GM19043 (cell line): ENCODE measurements at regions not wholly inside any gene's neighbourhood (a gene's known extent, or its start where the extent isn't known, plus 50 kb on each side); places are given as distances from the start of the nearest gene placed in this dataset.
"Not testable (repeated sequence)": the region's sequence is repeated elsewhere in the genome, so short reads cannot be mapped to it uniquely, and the experiment has no call there.

Experiments used
- ATAC-seq: cut with Tn5 transposase; IDR thresholded peaks from one replicate; pipeline ENCODE4 v1.9.1; 2021; ENCODE audit warnings: low read depth; ENCODE audit not compliant: unreplicated experiment

DNA sequence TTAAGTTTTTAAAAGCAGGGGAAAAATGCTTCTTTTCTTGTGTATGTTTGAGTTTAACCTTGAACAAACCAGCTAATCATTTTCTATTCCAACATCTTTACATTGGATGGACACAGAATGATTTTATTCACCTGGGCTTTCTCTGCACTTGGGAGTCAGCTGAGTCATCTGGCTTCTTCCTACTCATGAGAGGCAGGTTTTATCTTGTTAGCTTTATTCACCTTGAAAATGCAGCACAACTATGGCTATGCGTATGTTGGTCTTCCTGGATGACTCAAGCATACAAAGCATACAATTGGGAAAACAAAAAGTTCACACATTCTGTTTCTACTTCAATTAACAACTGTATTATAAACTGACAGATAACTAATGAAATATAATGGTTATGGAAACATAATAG is 737.7 kb downstream of the FRK start:
- no peak for ATAC-seq

DNA sequence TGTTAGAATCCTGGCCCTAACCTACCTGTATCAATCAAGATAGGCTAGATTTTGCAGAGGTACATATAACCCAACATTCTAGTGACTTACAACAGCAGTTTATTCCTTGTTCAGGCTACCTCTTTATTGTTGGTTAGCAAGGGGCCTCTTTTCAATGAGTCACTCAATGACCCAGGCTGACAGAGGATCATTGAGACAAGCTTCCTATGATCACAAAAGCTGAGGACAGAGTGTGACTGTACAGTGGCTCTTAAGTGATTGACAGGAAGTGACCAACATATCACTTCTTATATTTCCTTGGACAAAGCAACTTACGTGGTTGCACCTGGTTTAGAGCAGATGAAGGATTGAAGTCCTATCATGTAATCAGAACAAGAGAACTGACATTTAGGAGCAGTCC is 740.9 kb downstream of the FRK start:
- no peak for ATAC-seq

DNA sequence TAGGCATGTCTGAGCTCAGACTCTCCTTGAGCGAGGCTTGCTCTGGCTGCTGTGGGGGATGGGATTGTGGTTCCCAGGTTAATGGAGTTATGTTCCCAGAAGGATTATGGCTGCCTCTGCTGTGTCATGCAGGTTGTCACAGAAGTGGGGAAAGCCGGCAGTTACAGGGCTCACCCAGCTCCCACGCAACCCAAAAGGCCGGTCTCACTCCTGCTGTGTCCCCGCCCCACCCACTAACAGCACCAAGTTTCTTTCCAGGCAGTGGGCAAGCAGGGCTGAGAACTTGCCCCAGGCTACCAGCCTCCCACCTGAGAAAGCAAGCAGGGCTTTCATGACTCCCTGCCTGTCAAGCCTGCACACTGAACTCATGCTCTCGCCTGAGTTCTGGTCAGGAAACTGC is 750.5 kb downstream of the FRK start:
- ATAC-seq = no peak

DNA sequence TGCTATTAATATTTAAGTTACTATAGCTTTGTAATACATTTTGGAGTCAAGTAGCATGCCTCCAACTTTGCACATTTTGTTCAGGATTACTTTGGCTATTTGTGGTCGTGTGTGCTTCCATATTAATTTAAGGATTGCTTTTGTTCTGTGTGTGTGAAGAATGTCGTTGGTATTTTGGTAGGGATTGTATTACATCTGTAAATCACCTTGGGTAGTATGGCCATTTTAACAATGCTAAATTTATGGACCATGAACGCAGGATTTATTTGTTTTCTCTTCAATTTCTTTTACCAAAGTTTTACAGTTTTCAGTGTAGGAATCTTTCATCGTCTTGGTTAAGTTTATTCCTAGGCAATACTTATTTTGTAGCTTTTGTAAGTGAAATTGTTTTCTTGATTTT is 758.0 kb downstream of the FRK start:
- no peak for ATAC-seq

DNA sequence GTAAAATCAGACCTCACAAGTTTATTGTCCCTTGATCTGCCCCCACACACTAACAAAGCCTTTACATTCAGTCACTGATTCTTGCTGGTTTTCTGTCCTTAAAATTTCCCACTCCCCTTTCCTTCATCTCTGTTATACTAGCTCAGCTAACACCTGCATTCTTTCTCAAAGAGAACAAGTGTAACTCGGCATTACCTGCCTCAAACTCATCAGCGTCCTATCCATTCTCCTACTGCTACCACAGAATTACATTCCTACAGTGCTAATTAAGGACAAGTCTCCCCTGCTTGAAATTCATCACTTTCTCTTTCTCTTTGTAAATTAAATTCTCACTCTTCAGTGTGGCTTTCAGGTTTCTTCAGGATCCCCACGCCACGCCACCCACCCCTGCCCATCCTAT is 773.2 kb downstream of the FRK start:
- ATAC-seq = no peak

DNA sequence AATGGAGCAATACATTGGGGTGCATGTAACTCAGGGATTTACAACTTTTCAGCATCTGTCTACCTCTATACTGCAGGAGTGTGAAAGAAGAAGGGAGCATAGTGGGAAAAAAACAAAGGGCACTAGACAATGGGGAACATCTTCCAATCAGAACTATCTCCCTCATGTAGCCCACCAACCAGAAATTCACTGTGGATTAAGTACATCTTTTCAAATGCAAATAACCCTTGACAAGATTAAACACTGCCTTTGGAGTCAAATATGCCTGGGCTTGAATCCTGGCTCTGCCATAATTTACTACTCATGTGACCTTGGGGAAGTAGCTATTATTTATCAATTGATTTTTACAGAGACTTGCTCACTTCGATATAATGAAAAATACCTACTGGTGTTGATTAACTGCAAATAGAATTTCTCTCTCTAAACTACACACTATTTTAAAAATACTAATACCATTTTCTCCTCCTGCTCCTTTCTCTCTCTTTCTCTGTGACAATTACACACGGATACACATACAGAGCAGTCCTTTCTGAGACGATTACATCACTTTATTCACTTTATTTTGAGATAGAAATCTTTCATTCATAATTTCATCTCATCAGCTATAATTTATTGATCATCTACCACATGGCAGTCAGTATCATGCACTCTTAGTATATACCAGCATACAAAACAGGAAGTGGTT is 783.7 kb downstream of the FRK start:
- ATAC-seq = no peak

DNA sequence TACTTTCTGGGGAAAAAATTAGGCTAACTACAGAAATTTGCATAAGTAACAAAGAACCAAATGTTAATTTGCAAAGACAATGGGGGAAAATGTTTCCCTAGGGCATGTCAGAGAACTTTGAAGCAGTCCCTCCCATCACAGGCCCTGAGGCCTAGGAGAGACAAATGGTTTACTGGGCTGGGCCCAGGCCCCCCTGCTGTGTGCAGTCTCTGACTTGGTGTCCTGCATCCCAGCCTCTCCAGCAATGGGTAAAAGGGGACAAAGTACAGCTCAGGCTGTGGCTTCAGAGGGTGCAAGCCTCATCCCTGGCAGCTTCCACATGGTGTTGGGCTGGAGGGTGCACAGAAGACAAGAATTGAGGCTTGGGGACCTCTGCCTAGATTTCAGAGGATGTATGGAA is 788.4 kb downstream of the FRK start:
- no peak for ATAC-seq

DNA sequence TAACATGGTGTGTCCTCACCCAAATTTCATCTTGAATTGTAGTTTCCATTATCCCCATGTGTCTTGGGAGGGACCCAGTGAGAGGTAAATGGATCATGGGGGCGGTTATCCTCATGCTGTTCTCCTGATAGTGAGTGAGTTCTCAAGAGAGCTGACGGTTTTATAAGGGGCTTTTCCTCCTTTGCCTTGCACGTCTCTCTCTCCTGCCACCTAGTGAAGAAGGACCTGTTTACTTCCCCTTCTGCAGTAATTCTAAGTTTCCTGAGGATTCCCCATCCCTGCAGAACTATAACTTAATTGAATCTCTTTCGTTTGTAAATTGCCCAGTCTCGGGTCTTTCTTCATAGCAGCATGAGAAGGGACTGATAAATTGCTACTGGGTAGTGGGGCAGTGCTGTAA is 789.3 kb downstream of the FRK start:
- ATAC-seq = no peak

DNA sequence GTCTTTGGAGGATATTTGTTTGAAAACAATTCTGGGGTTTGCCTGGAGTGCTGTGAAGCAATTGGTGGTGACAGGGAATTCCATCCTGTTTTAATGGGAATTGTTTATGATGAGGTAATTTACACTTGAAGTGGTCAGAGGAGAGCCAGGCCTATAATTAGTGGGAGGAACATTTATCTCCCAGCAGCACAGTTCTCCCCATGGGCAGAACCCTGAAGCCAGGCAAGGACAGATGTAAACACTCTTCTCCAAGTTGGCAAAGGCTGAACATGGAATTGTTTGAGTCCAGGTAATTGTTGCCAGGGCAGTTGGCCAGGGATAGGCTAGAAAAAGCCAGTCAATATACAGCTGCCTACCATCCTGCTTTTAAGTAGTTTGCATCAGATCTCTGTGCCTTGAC is 789.7 kb downstream of the FRK start:
- no peak for ATAC-seq

DNA sequence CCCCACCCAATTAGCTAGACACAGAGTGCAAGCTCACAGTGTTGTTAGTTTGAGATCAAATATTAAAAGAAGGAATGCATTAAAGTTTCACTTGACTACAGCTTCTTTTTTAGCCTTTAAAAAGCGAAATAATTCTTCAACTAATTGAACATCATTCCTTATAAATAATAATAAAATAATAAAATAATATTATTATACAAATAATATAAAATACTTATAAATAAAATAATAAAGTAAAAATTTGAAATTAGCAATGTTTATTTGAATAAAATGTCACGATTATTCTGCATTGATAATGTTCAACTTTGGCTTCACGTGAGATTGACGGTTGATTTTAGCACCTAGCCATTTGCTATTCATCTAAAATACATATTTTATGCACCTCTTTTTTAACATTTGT is 819.3 kb downstream of the FRK start:
- no peak for ATAC-seq

DNA sequence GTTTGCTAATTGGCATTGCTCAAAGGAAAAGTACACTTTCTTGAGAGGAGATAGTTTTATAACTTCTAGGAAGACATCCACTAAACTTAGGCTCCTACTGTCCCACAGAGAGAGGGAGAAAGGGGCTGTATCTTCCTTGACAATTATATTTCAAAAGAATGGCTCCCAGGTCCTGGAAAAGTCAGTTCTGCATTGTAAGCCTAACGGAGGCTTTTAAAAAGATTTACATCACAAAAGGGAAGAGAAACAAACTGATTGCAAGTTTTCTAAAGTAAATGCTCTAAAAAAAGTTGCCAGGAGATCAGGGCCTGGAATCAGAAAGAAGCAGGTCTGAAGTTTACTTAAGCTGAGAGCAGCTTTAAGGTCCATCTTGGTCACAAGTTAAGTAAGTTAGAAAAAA is 839.5 kb downstream of the FRK start:
- no peak for ATAC-seq

DNA sequence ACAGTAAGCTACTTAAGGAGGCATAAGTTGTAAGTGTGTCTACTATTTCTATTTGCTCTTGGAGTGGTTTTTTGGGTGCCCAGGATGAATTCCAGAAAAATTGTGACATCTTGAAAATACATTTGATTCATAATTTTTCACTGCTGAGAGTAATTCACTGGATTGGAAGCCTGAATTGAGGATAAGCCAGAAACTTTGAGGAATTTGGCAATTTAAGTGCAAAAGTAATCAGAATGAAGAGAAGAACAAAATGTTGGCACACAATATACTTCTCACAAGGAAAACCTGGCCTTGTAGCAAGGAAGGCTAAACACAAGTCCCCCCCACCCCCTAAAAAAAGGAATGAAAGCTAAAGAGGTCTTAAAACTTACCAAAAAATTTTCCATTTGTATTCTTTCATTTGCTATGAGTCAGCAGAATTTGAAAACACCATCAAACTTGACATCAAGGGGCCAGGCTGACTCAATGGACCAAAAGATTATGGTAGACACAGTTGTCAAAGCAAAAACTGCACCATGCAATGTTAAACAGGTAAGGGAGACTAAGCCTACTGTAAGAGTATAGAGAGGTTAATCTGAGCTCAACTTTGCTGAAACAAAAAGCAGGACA is 840.0 kb downstream of the FRK start:
- no peak for ATAC-seq

DNA sequence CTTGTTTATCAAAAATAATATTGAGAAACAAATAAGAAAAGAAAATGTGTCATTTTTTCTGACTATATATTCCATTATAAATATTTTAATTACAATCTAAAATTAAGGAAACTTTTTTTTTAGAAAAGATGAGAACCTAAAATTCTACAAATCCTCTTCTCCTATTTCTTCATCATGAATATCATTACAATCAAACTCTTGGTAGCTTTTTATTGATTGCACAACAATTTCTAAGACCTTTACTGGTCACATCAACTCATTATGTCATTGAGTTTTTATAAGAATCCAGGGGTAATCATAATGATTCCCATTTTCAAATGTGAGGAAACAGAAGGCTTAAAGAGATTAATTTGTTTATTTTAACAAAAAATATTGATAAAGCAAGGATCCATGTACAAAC is 841.0 kb downstream of the FRK start:
- no peak for ATAC-seq

DNA sequence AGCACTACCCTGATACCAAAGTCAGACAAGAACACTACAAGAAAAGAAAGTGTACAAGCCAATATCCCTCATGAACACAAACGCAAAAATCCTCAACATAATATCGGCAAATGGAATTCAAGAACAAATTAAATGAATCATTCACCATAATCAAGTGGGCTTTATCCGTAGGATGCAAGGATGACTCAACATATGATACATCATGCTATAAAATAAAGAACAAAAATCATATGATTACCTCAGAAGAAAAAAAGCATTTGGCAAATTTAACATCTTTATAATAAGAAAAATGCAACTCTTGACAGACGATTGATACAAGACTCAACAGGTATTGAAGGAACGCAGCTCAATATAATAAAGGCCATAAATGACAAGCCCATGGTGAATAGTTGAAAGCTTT is 843.9 kb downstream of the FRK start:
- no peak for ATAC-seq

DNA sequence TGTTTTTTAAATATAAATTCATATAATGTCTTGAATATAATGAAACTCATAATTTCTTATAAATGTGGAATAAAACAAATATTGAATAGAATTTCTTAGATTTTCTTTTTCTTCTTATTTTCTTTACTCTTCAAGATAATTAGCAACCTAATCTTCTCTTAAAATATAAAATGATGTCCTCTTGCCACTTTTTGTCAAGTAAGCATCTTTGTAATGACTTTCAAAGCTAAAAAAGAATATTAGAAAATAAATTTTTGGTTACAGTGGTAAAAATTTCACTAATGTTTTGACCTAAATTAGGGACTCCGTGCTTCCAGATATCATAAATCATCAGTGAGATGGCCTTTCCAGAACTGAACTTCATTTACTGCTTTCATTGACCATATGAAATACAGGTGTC is 846.4 kb downstream of the FRK start:
- ATAC-seq = no peak

DNA sequence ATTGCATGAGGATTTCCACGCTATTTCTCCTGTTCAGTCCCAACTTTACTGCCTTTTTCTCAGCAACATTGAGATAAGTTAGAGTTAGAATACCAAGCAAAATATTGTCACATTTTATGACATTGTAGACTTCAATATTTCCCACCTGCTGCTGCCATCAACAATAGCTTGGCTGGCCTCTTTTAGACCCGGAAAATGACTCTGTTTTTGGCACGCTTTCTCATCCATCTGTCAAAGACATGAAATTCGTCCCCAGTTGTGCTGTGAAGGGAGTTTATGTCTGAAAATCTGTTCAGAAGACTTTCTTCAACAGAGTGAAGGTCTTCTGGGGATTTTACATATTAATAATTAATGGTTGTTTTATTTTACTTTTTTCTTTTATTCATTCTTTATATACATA is 857.3 kb downstream of the FRK start:
- no peak for ATAC-seq

DNA sequence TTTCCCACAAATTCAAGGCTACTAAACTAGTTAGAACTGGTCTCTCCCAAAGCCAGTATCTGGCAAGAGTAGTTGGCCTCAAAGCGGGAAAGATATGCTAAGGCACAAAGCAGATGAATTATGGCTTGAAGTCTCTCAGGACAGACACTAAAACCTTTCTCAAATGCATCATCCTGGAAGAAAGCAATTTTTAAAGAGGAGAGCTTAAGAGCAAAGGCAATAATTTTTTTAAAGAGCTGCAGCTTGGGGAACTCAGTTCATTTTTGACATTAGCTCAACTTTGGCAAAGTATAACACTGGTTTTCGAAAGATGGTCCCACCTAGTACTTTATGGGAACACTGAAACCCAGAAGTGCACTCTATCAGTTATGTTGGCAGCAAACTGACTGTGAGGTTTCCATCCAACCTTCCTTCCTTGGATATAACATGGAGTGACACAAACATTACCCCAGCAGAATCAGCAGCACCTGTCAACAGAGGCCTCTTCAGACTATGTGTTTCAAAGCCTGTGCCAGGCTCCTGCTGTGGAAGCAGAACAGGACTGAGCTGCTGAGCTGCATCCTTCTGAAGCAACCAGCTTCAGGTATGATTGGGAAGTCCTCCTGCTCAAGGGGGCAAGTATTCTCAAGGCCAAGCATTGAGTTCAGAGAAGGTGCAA is 852.3 kb upstream of the HS3ST5 start:
- ATAC-seq = no peak

DNA sequence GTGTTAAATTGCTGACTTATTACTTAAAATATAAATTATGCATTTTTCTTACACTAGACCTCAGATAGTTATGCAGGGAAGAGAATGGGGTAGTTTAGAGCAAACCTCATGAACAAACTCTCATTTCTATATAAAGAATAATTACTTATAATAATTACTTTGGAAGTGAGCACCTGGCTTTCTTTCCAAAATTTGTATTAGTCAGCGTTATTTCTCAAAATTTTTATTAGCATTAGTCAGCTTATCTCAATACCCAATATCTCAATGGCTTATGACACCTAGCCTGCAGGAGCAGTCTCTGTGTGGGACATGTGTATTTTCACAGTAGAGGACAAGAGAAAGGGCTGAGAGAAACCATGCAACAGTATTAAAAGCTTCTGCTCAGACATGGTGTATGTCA is 849.2 kb upstream of the HS3ST5 start:
- ATAC-seq = no peak

DNA sequence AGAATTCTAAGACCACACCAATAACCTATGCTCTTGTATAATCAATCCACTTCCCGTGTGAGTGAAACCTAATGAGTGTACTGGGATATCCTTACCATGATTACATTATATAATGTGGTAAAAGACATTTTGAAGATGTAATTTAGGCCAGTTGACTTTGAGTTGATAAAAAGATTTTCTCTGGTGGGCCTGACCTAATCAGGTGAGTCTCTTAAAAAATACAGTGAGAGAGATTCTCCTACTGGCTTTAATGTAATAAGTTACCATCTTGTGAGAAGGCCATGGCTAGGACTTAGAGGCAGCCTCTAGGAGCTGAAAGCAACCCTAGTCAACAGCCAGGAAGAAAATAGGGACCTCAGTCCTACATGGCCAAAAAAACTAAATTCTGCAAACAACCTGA is 847.7 kb upstream of the HS3ST5 start:
- ATAC-seq = no peak

DNA sequence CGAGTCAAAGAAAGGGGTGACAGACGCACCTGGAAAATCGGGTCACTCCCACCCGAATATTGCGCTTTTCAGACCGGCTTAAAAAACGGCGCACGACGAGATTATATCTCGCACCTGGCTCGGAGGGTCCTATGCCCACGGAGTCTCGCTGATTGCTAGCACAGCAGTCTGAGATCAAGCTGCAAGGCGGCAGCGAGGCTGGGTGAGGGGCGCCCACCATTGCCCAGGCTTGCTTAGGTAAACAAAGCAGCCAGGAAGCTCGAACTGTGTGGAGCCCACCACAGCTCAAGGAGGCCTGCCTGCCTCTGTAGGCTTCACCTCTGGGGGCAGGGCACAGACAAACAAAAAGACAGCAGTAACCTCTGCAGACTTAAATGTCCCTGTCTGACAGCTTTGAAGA is 832.6 kb upstream of the HS3ST5 start:
- ATAC-seq = not testable (repeated sequence)

DNA sequence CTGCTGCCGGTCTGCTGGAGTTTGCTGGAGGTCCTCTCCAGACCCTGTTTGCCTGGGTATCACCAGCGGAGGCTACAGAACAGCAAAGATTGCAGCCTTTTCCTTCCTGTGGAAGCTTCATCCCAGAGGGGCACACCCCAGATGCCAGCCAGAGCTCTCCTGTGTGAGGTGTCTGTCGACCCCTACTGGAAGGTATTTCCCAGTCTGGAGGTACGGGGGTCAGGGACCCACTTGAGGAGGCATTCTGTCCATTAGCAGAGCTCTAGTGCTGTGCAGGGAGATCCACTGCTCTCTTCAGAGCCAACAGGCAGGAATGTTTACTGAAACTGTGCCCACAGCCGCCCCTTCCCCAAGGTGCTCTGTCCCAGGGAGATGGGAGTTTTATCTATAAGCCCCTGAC is 823.1 kb upstream of the HS3ST5 start:
- ATAC-seq = not testable (repeated sequence)

DNA sequence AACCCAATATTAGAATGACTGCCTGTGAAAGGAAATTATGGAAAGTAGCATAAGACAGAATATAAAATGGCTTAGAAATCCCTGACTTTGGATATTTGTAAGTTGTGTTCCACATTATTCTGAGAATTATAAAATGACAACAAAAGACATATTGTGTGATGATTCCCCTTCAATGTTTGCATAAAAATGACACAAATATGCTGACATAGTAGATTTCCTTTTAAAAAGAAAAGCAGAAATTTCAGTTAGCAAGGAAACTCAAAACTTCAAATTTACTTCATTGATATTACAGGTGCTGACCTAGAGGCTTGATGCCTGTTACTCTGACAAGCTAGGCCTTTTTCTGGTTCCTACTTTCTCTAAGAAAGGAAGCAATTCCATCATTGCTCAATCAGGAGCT is 816.9 kb upstream of the HS3ST5 start:
- ATAC-seq = no peak
